HepG2 (cell line): ENCODE measurements at regions not wholly inside any gene's neighbourhood (a gene's known extent, or its start where the extent isn't known, plus 50 kb on each side); places are given as distances from the start of the nearest gene placed in this dataset.

Experiments
- ATAC-seq: fragments of 200-7000 bp; cut with Tn5 transposase; 3 replicates; pipeline ENCODE4 v1.9.1; 2020; ENCODE audit warnings: mild to moderate bottlenecking, moderate library complexity
- BruUV-seq: library from RNA; stranded (reverse); fragments of 400-500 nt; replicated peaks from 2 replicates; lab custom pipeline; 2021; lab: Mats Ljungman, UMichigan
- CTCF ChIA-PET: fragments of 300-600 bp; formaldehyde crosslinking; extraction: SDS; loops from one replicate; lab custom pipeline; 2021; ENCODE audit warnings: low total read pairs, inconsistent platforms, low intra/inter-chr PET ratio; lab: Yijun Ruan, JAX
- POLR2A ChIA-PET: fragments of 350-600 bp; sonication (Branson Sonifier 250); formaldehyde crosslinking; loops from one replicate; lab custom pipeline; 2020; ENCODE audit warnings: antibody characterized with exemption, inconsistent platforms; lab: Yijun Ruan, JAX
- DNase-seq: peaks from one replicate; pipeline ENCODE4 v3.0.0-alpha.2; 2015; ENCODE audit warnings: low spot score
- FAIRE-seq: peaks from 3 replicates; lab custom pipeline; 2011; peaks lifted over from hg19 to GRCh38; lab: Jason Lieb, UNC
- H2AFZ ChIP-seq: one replicate; pipeline ENCODE4 v1.6.1; 2011; ENCODE audit warnings: low read length, inconsistent platforms
- H3K27ac ChIP-seq: fragments of 300-600 bp; 3 replicates; pipeline ENCODE4 v1.8.0; 2011; ENCODE audit warnings: mixed run types, mild to moderate bottlenecking, mixed read lengths, low read length, inconsistent platforms; ENCODE audit not compliant: insufficient read depth; ENCODE audit errors: extremely low read length
- H3K27me3 ChIP-seq, 2 experiments: fragments of 200-600 bp in 1 of 2; 2 replicates in 1 of 2; 3 replicates in 1 of 2; pipeline versions ENCODE4 v1.6.0 to v1.8.0; 2011; ENCODE audit warnings: low read length in 2 of 2, mild to moderate bottlenecking in 2 of 2, moderate library complexity in 2 of 2, inconsistent platforms in 1 of 2; ENCODE audit not compliant: insufficient read depth in 2 of 2, control insufficient read depth in 1 of 2
- H3K36me3 ChIP-seq, 2 experiments: fragments of 200-600 bp in 1 of 2; replicated peaks in 1 of 2; 2 replicates in 1 of 2; 3 replicates in 1 of 2; pipeline versions ENCODE4 v1.5.1 to v1.8.0; 2011; ENCODE audit warnings: low read length in 2 of 2, inconsistent platforms in 1 of 2; ENCODE audit not compliant: insufficient read depth in 2 of 2, control insufficient read depth in 1 of 2
- H3K4me1 ChIP-seq: 2 replicates; pipeline ENCODE4 v1.5.1; 2012; ENCODE audit warnings: low read length, inconsistent platforms; ENCODE audit not compliant: insufficient read depth
- H3K4me2 ChIP-seq: 2 replicates; pipeline ENCODE4 v1.6.0; 2011; ENCODE audit warnings: low read depth, low read length, inconsistent platforms
- H3K4me3 ChIP-seq, 3 experiments: fragments of 200-600 bp in 1 of 3; sonication (generic), shearing (Covaris generic) in 1 of 3; replicated peaks in 1 of 3; 2 replicates each; pipeline ENCODE4 v1.5.1; 2011 to 2016; ENCODE audit warnings: low read length in 3 of 3, inconsistent platforms in 2 of 3, low read depth in 2 of 3, mild to moderate bottlenecking in 2 of 3, control low read depth in 1 of 3, mixed read lengths in 1 of 3; ENCODE audit not compliant: insufficient read depth in 1 of 3
- H3K79me2 ChIP-seq: one replicate; pipeline ENCODE4 v1.6.1; 2011; ENCODE audit warnings: low read length, inconsistent platforms; ENCODE audit not compliant: insufficient read depth
- H3K9ac ChIP-seq: 2 replicates; pipeline ENCODE4 v1.6.0; 2011; ENCODE audit warnings: mild to moderate bottlenecking, low read depth, low read length, inconsistent platforms; ENCODE audit not compliant: insufficient read depth
- H3K9me3 ChIP-seq: 2 replicates; pipeline ENCODE4 v1.5.1; 2012; ENCODE audit warnings: mild to moderate bottlenecking, low read length
- H4K20me1 ChIP-seq: 2 replicates; pipeline ENCODE4 v1.6.0; 2011; ENCODE audit warnings: inconsistent platforms, mild to moderate bottlenecking, low read length, moderate library complexity; ENCODE audit not compliant: insufficient read depth
- ATAD3A ChIP-seq: sonication (generic); formaldehyde crosslinking; IDR thresholded peaks from 2 replicates; pipeline ENCODE4 v1.4.0; 2020; ENCODE audit warnings: missing genetic modification reagents
- ATF7 ChIP-seq, 2 experiments: fragments of 450-650 bp in 1 of 2; sonication (generic) in 1 of 2; formaldehyde crosslinking in 1 of 2; IDR thresholded peaks; 2 replicates each; pipeline versions ENCODE4 v1.4.0 to v1.6.1; 2016 to 2020; ENCODE audit warnings: antibody characterized with exemption in 1 of 2, mild to moderate bottlenecking in 1 of 2, missing genetic modification reagents in 1 of 2
- HNRNPLL ChIP-seq: fragments of 200-400 bp; formaldehyde crosslinking; IDR thresholded peaks from 2 replicates; pipeline ENCODE4 v1.6.1; 2017; ENCODE audit warnings: mild to moderate bottlenecking, low read depth, low read length; ENCODE audit not compliant: poor library complexity, severe bottlenecking
- KDM1A ChIP-seq: IDR thresholded peaks from 2 replicates; pipeline ENCODE4 v1.6.1; 2016; ENCODE audit warnings: missing compliant biosample characterization
- REL ChIP-seq: sonication (generic); formaldehyde crosslinking; conservative IDR thresholded peaks from 2 replicates; pipeline ENCODE4 v1.8.0; 2022; ENCODE audit warnings: mild to moderate bottlenecking, missing genetic modification reagents, moderate library complexity
- SP2 ChIP-seq: sonication (generic); formaldehyde crosslinking; IDR thresholded peaks from 2 replicates; pipeline ENCODE4 v1.5.1; 2020; ENCODE audit warnings: mild to moderate bottlenecking, missing genetic modification reagents
- ZNF350 ChIP-seq: sonication (generic); formaldehyde crosslinking; IDR thresholded peaks from 2 replicates; pipeline ENCODE4 v1.4.0; 2020; ENCODE audit warnings: mild to moderate bottlenecking, low read depth, missing genetic modification reagents, borderline replicate concordance
- ZNF737 ChIP-seq: sonication (generic); formaldehyde crosslinking; IDR thresholded peaks from 2 replicates; pipeline ENCODE4 v1.5.0; 2020; ENCODE audit warnings: missing genetic modification reagents, mild to moderate bottlenecking, borderline replicate concordance
- ZNF761 ChIP-seq: sonication (generic); formaldehyde crosslinking; conservative IDR thresholded peaks from 2 replicates; pipeline ENCODE4 v1.4.0; 2020; ENCODE audit warnings: mild to moderate bottlenecking, missing genetic modification reagents
- WGBS: methylation state at CpG from one replicate; pipeline ENCODE4 v1.1.6; 2017; ENCODE audit warnings: low lambda C conversion rate; 5-methylcytosine and 5-hydroxymethylcytosine counted together
- in situ Hi-C: cut with HindIII; loops from 2 replicates; pipeline ENCODE4 v1.10.0; 2017; ENCODE audit warnings: low pct_unique_long_range_greater_than_20kb; ENCODE audit not compliant: extremely low pct_ligation_motif_present
- intact Hi-C: fragments of 100-400 bp; cut with micrococcal nuclease; formaldehyde crosslinking; loops from one replicate; pipeline ENCODE4 v1.10.0; 2022; ENCODE audit not compliant: unreplicated experiment

DNA sequence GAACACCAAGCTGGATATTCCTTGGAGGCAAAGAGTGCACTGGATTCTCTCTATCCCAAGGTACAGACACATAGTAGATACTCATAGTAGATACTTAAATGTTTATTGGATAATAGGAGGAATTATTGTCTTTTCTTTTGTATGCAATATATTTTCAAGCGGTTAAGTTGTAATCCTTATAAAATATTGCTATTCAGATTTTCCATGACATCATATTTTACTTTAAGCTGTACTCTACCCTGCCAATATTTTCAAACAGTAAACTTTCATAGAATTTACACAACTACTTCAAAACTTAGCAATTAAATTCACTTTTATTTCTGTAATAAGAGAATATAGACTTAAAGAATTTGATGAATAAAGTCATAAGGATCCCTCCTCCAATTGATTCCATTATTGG is 546.5 kb upstream of the CAMK1G start:
- no peak overlapping the region for H2AFZ ChIP-seq
- ATAC-seq (no peak), FAIRE-seq (no peak), DNase-seq (no peak)
- POLR2A ChIA-PET = no interaction called here
- no peak overlapping the region for H3K4me3 ChIP-seq
- no peaks in the 10 kb centered on the region for H3K4me1 ChIP-seq
- no peak overlapping the region for H3K9ac ChIP-seq
- H3K27me3 ChIP-seq = no peaks in the 10 kb centered on the region
- H3K9me3 ChIP-seq = peaks cover 17% of the 10 kb centered on the region; the same call in 1 of the 2 replicates
- H3K36me3 ChIP-seq = no peaks in the 10 kb centered on the region
- no TSS peak for BruUV-seq
- H3K27ac ChIP-seq = no peak overlapping the region
- no peak overlapping the region for H3K4me2 ChIP-seq
- CTCF ChIA-PET = no interaction called here
- 7% methylated on average over 1 of the region's 1 CpG for WGBS
- in situ Hi-C loops = no loop called here
- no peaks in the 10 kb centered on the region for H4K20me1 ChIP-seq
- no peaks in the 10 kb centered on the region for H3K79me2 ChIP-seq
- intact Hi-C loops = no loop called here
- TF ChIP-seq ATF7 (IDR thresholded peaks at IDR 0.05) (peak; percentile 54; the same call in 1 of the 2 replicates), ATF7 (CRISPR knock-in tag; IDR thresholded peaks at IDR 0.05) (no peak), ATAD3A (CRISPR knock-in tag) (no peak)
- TF ChIP-seq, all 625 proteins: peak for 1

DNA sequence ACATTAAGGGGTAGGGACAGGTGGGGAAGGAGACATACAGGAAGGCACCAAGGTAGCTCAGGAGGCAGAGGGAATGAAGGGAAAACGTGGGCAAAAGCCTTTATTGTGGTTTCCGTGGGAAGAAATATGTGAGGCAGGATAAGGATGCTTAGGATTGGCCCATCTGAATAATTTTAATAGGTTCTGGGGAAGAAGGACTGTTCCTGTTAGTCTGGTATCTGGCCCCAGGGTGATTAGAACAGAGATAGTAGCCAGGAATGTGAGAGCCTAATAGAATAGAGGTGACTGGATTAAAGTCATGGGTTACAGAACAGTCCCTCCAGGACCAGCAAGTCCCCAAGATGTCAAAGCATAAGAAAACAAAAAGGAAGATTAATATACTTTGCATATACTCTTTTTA is 545.2 kb upstream of the CAMK1G start:
- intact Hi-C loops (no loop called here), in situ Hi-C loops (no loop called here)
- no peak for ATAC-seq
- Histone ChIP-seq H3K36me3 (no peaks in the 10 kb centered on the region), H3K27ac (no peak overlapping the region), H3K4me3 (no peak overlapping the region), H2AFZ (no peak overlapping the region)
- 4% methylated on average over 2 of the region's 2 CpGs for WGBS
- no peak for DNase-seq
- FAIRE-seq = no peak
- no peak for TF ChIP-seq SP2
- TF ChIP-seq REL (CRISPR knock-in tag) = no peak
- TF ChIP-seq KDM1A = no peak
- TF ChIP-seq HNRNPLL = no peak
- TF ChIP-seq ZNF350 (CRISPR knock-in tag) = no peak
- no peak for TF ChIP-seq ZNF737 (CRISPR knock-in tag)
- TF ChIP-seq ZNF761 (CRISPR knock-in tag) = no peak
- TF ChIP-seq, all 625 proteins: peak for 0
- H4K20me1 ChIP-seq = no peaks in the 10 kb centered on the region
- ChIA-PET CTCF (no interaction called here), POLR2A (no interaction called here)
- H3K4me2 ChIP-seq = no peak overlapping the region
- BruUV-seq = no TSS peak
- H3K27me3 ChIP-seq = no peaks in the 10 kb centered on the region
- peaks cover 14% of the 10 kb centered on the region; the same call in 1 of the 2 replicates for H3K9me3 ChIP-seq
- no peak overlapping the region for H3K9ac ChIP-seq
- no peaks in the 10 kb centered on the region for H3K4me1 ChIP-seq
- H3K79me2 ChIP-seq = no peaks in the 10 kb centered on the region
